Ishikawa (cell line): ENCODE measurements at regions not wholly inside any gene's neighbourhood (a gene's known extent, or its start where the extent isn't known, plus 50 kb on each side); places are given as distances from the start of the nearest gene placed in this dataset.

Experiments
- CREB1 ChIP-seq: IDR thresholded peaks from 2 replicates; pipeline ENCODE4 v1.6.1; 2012; ENCODE audit warnings: low read depth
- EP300 ChIP-seq: IDR thresholded peaks from 2 replicates; pipeline ENCODE4 v1.6.1; 2012; ENCODE audit warnings: borderline replicate concordance
- FOXM1 ChIP-seq: IDR thresholded peaks from 2 replicates; pipeline ENCODE4 v1.6.1; 2012; ENCODE audit warnings: low read depth, borderline replicate concordance
- NFIC ChIP-seq: IDR thresholded peaks from 2 replicates; pipeline ENCODE4 v1.6.1; 2012
- REST ChIP-seq: IDR thresholded peaks from 2 replicates; pipeline ENCODE4 v1.6.1; 2012; ENCODE audit warnings: low read depth, mild to moderate bottlenecking
- TAF1 ChIP-seq: IDR thresholded peaks from 2 replicates; pipeline ENCODE4 v1.6.1; 2012; ENCODE audit warnings: low read depth, mild to moderate bottlenecking
- ZBTB7A ChIP-seq: IDR thresholded peaks from 2 replicates; pipeline ENCODE4 v1.6.1; 2012; ENCODE audit warnings: low read depth
- TF ChIP-seq, protein P1 (sequence below): IDR thresholded peaks from 2 replicates; pipeline ENCODE4 v1.6.1; 2012

GRCh38 chr2:186917866-186918265 is 68.9 kb upstream of the ZSWIM2 start:
- no peak for TF ChIP-seq NFIC
- no peak for TF ChIP-seq ZBTB7A
- TF ChIP-seq TAF1 = no peak
- TF ChIP-seq CREB1 = no peak
- no peak for TF ChIP-seq EP300
- TF ChIP-seq, protein P1, sequence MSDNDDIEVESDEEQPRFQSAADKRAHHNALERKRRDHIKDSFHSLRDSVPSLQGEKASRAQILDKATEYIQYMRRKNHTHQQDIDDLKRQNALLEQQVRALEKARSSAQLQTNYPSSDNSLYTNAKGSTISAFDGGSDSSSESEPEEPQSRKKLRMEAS = no peak
- no peak for TF ChIP-seq FOXM1
- TF ChIP-seq REST = no peak
